SK-N-SH (cell line): ENCODE measurements at regions not wholly inside any gene's neighbourhood (a gene's known extent, or its start where the extent isn't known, plus 50 kb on each side); places are given as distances from the start of the nearest gene placed in this dataset.

ENCODE experiments used
- CHD2 ChIP-seq: fragments of 150-350 bp; IDR thresholded peaks from 2 replicates; pipeline ENCODE4 v1.6.1; 2018; ENCODE audit warnings: low read length; ENCODE audit not compliant: partially characterized antibody
- EP300 ChIP-seq, 2 experiments: IDR thresholded peaks; 2 replicates each; pipeline versions ENCODE4 v1.4.0 to v1.6.1; 2012; ENCODE audit warnings: borderline replicate concordance in 1 of 2, low read depth in 1 of 2, low read length in 1 of 2
- GABPA ChIP-seq: IDR thresholded peaks from 2 replicates; pipeline ENCODE4 v1.4.0; 2012; ENCODE audit warnings: low read depth, mild to moderate bottlenecking
- POLR2AphosphoS5 ChIP-seq: IDR thresholded peaks from 2 replicates; pipeline ENCODE4 v1.6.1; 2012; ENCODE audit warnings: low read depth, low read length
- RFX5 ChIP-seq: IDR thresholded peaks from 2 replicates; pipeline ENCODE4 v1.6.1; 2012; ENCODE audit warnings: mild to moderate bottlenecking, improper control_type of control experiment, low read length
- SMC3 ChIP-seq: IDR thresholded peaks from 2 replicates; pipeline ENCODE4 v1.6.1; 2012; ENCODE audit warnings: low read depth, low read length, improper control_type of control experiment
- TAF1 ChIP-seq: IDR thresholded peaks from 2 replicates; pipeline ENCODE4 v1.6.1; 2012; ENCODE audit warnings: low read depth, mild to moderate bottlenecking, low read length, moderate library complexity, borderline replicate concordance
- TCF12 ChIP-seq: IDR thresholded peaks from 2 replicates; pipeline ENCODE4 v1.4.0; 2012
- TF ChIP-seq, protein P1 (sequence below): fragments of 200-600 bp; sonication (generic); IDR thresholded peaks from 2 replicates; pipeline ENCODE4 v1.6.1; 2017; ENCODE audit warnings: antibody characterized with exemption, mild to moderate bottlenecking, moderate library complexity
- TF ChIP-seq, protein P2 (sequence below): IDR thresholded peaks from 2 replicates; pipeline ENCODE4 v1.6.1; 2012; ENCODE audit warnings: mild to moderate bottlenecking, low read depth, low read length, moderate library complexity

DNA sequence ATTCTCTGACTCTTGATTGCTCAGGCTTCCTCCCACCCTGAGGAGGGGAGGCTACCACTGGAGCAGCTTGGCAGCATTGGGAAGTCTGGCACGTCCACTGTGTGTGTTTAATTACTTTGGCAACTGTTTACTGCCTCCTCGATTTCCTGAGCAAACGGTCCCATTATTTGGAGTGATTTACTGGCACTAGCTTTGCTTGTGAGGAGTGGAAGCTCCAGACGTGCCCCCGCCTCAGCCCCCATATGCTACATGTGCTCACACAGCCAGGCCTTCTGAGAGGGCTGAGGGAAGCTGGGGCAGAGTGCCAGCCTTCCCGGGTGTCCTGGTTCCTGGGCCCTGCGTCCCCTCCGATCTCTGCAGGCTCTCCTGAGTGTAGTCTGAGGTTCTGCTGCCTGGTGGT is 306.2 kb downstream of the PTPRU start:
- TF ChIP-seq, protein P1, sequence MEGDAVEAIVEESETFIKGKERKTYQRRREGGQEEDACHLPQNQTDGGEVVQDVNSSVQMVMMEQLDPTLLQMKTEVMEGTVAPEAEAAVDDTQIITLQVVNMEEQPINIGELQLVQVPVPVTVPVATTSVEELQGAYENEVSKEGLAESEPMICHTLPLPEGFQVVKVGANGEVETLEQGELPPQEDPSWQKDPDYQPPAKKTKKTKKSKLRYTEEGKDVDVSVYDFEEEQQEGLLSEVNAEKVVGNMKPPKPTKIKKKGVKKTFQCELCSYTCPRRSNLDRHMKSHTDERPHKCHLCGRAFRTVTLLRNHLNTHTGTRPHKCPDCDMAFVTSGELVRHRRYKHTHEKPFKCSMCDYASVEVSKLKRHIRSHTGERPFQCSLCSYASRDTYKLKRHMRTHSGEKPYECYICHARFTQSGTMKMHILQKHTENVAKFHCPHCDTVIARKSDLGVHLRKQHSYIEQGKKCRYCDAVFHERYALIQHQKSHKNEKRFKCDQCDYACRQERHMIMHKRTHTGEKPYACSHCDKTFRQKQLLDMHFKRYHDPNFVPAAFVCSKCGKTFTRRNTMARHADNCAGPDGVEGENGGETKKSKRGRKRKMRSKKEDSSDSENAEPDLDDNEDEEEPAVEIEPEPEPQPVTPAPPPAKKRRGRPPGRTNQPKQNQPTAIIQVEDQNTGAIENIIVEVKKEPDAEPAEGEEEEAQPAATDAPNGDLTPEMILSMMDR, result no peak
- TF ChIP-seq TAF1, result no peak
- no peak for TF ChIP-seq GABPA
- TF ChIP-seq RFX5, result no peak
- TF ChIP-seq EP300 (IDR thresholded peaks at IDR 0.05; ENCODE audit: borderline replicate concordance in 1 of 2, low read depth in 1 of 2, low read length in 1 of 2), result no peak
- TF ChIP-seq TCF12, result no peak
- TF ChIP-seq, protein P2, sequence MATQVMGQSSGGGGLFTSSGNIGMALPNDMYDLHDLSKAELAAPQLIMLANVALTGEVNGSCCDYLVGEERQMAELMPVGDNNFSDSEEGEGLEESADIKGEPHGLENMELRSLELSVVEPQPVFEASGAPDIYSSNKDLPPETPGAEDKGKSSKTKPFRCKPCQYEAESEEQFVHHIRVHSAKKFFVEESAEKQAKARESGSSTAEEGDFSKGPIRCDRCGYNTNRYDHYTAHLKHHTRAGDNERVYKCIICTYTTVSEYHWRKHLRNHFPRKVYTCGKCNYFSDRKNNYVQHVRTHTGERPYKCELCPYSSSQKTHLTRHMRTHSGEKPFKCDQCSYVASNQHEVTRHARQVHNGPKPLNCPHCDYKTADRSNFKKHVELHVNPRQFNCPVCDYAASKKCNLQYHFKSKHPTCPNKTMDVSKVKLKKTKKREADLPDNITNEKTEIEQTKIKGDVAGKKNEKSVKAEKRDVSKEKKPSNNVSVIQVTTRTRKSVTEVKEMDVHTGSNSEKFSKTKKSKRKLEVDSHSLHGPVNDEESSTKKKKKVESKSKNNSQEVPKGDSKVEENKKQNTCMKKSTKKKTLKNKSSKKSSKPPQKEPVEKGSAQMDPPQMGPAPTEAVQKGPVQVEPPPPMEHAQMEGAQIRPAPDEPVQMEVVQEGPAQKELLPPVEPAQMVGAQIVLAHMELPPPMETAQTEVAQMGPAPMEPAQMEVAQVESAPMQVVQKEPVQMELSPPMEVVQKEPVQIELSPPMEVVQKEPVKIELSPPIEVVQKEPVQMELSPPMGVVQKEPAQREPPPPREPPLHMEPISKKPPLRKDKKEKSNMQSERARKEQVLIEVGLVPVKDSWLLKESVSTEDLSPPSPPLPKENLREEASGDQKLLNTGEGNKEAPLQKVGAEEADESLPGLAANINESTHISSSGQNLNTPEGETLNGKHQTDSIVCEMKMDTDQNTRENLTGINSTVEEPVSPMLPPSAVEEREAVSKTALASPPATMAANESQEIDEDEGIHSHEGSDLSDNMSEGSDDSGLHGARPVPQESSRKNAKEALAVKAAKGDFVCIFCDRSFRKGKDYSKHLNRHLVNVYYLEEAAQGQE, result no peak
- TF ChIP-seq CHD2, result no peak
- no peak for TF ChIP-seq POLR2AphosphoS5
- no peak for TF ChIP-seq SMC3
